K562 (cell line): ENCODE measurements at regions not wholly inside any gene's neighbourhood (a gene's known extent, or its start where the extent isn't known, plus 50 kb on each side); places are given as distances from the start of the nearest gene placed in this dataset.

Experiments
- BHLHE40 ChIP-seq: IDR thresholded peaks from 2 replicates; pipeline ENCODE4 v1.6.1; 2011; ENCODE audit warnings: low read length, improper control_type of control experiment
- CTCF ChIP-seq, 3 experiments: IDR thresholded peaks in 2 of 3; conservative IDR thresholded peaks in 1 of 3; 2 replicates each; pipeline ENCODE4 v1.5.1; 2011 to 2012; ENCODE audit warnings: low read length in 3 of 3, mild to moderate bottlenecking in 3 of 3, control low read depth in 2 of 3, improper control_type of control experiment in 1 of 3, inconsistent platforms in 1 of 3, low read depth in 1 of 3, mixed read lengths in 1 of 3, moderate library complexity in 1 of 3; ENCODE audit not compliant: insufficient read depth in 2 of 3
- E2F3 ChIP-seq: fragments of 250-450 bp; sonication (Bioruptor Pico); IDR thresholded peaks from 2 replicates; pipeline ENCODE4 v1.4.0; 2020; ENCODE audit warnings: mild to moderate bottlenecking
- E2F6 ChIP-seq, 2 experiments: IDR thresholded peaks; 2 replicates each; pipeline ENCODE4 v1.6.1; 2011; ENCODE audit warnings: borderline replicate concordance in 1 of 2, control low read depth in 1 of 2, low read depth in 1 of 2, low read length in 1 of 2, mild to moderate bottlenecking in 1 of 2, mixed read lengths in 1 of 2, moderate library complexity in 1 of 2; ENCODE audit not compliant: insufficient read depth in 1 of 2, insufficient read length in 1 of 2, poor library complexity in 1 of 2, severe bottlenecking in 1 of 2; ENCODE audit errors: extremely low read depth in 1 of 2
- HOMEZ ChIP-seq: fragments of 250-450 bp; sonication (Bioruptor Pico); IDR thresholded peaks from 2 replicates; pipeline ENCODE4 v1.4.0; 2020; ENCODE audit warnings: mild to moderate bottlenecking, moderate library complexity
- MIER1 ChIP-seq: fragments of 450-650 bp; IDR thresholded peaks from 2 replicates; pipeline ENCODE4 v1.6.1; 2016; ENCODE audit warnings: antibody characterized with exemption, mild to moderate bottlenecking, low read depth
- RFX5 ChIP-seq: IDR thresholded peaks from 2 replicates; pipeline ENCODE4 v1.6.1; 2011; ENCODE audit warnings: low read depth, mild to moderate bottlenecking, improper control_type of control experiment, low read length
- TCF7L2 ChIP-seq: fragments of 150-350 bp; IDR thresholded peaks from 2 replicates; pipeline ENCODE4 v1.6.1; 2016; ENCODE audit warnings: low read depth, mild to moderate bottlenecking, low read length, moderate library complexity
- TCFL5 ChIP-seq: fragments of 250-450 bp; sonication (Bioruptor Pico); conservative IDR thresholded peaks from 2 replicates; pipeline ENCODE4 v1.6.1; 2021; ENCODE audit warnings: mild to moderate bottlenecking, moderate library complexity, matching md5 sums
- ZFP36 ChIP-seq: fragments of 150-350 bp; IDR thresholded peaks from 2 replicates; pipeline ENCODE4 v1.6.1; 2018; ENCODE audit warnings: low read length, low read depth; ENCODE audit not compliant: partially characterized antibody

GRCh38 chr1:228984646-228985631 lies 249.7 kb downstream of the RHOU start:
- TF ChIP-seq RFX5 (no peak), CTCF (IDR thresholded peaks at IDR 0.05 in 2 of 3, conservative IDR thresholded peaks at IDR 0.05 in 1 of 3; ENCODE audit: insufficient read depth in 2 of 3, low read depth in 1 of 3, low read length in 3 of 3) (no peak), TCF7L2 (no peak), MIER1 (no peak), E2F6 (IDR thresholded peaks at IDR 0.05; ENCODE audit: borderline replicate concordance in 1 of 2, extremely low read depth in 1 of 2, insufficient read depth in 1 of 2, insufficient read length in 1 of 2, low read depth in 1 of 2, low read length in 1 of 2, poor library complexity in 1 of 2, severe bottlenecking in 1 of 2) (no peak), TCFL5 (CRISPR knock-in tag) (no peak), HOMEZ (CRISPR knock-in tag) (no peak), BHLHE40 (no peak), ZFP36 (no peak), E2F3 (no peak)
